ENCODE measurements at regions not wholly inside any gene's neighbourhood (a gene's known extent, or its start where the extent isn't known, plus 50 kb on each side); places are given as distances from the start of the nearest gene placed in this dataset.

GRCh38 chr1:5342172-5342571 lies 650.1 kb downstream of the NPHP4 start:
- no peak for TF ChIP-seq CTCF (IDR thresholded peaks at IDR 0.05 in 4 of 5, conservative IDR thresholded peaks at IDR 0.05 in 1 of 5)
- no peak for TF ChIP-seq POLR2A (IDR thresholded peaks at IDR 0.05)

Measured in gastrocnemius medialis (tissue), 4 donors.